BE2C (cell line): ENCODE measurements at regions not wholly inside any gene's neighbourhood (a gene's known extent, or its start where the extent isn't known, plus 50 kb on each side); places are given as distances from the start of the nearest gene placed in this dataset.

Source experiments
- DNase-seq: peaks from one replicate; pipeline ENCODE4 v3.0.0-alpha.2; 2020
- H3K27me3 ChIP-seq: fragments of 250-450 bp; sonication (Bioruptor Pico); 2 replicates; pipeline ENCODE4 v1.5.1; 2020; ENCODE audit warnings: mild to moderate bottlenecking
- H3K36me3 ChIP-seq: fragments of 250-450 bp; sonication (Bioruptor Pico); 2 replicates; pipeline ENCODE4 v1.5.1; 2020; ENCODE audit warnings: mild to moderate bottlenecking
- H3K4me1 ChIP-seq: fragments of 250-450 bp; sonication (Bioruptor Pico); 2 replicates; pipeline ENCODE4 v1.5.1; 2020
- H3K4me3 ChIP-seq: 2 replicates; pipeline ENCODE4 v1.5.1; 2011; ENCODE audit warnings: low read depth, low read length
- H3K9me3 ChIP-seq: fragments of 250-450 bp; sonication (Bioruptor Pico); 2 replicates; pipeline ENCODE4 v1.5.1; 2020
- TF ChIP-seq, protein P1 (sequence below): IDR thresholded peaks from 2 replicates; pipeline ENCODE4 v1.5.1; 2012; ENCODE audit warnings: mild to moderate bottlenecking, low read depth, low read length

GRCh38 chr7:33829536-33829935 lies 75.8 kb upstream of the BMPER start:
- TF ChIP-seq, protein P1, sequence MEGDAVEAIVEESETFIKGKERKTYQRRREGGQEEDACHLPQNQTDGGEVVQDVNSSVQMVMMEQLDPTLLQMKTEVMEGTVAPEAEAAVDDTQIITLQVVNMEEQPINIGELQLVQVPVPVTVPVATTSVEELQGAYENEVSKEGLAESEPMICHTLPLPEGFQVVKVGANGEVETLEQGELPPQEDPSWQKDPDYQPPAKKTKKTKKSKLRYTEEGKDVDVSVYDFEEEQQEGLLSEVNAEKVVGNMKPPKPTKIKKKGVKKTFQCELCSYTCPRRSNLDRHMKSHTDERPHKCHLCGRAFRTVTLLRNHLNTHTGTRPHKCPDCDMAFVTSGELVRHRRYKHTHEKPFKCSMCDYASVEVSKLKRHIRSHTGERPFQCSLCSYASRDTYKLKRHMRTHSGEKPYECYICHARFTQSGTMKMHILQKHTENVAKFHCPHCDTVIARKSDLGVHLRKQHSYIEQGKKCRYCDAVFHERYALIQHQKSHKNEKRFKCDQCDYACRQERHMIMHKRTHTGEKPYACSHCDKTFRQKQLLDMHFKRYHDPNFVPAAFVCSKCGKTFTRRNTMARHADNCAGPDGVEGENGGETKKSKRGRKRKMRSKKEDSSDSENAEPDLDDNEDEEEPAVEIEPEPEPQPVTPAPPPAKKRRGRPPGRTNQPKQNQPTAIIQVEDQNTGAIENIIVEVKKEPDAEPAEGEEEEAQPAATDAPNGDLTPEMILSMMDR, result no peak
- Histone ChIP-seq H3K4me1 (no peaks in the 10 kb centered on the region), H3K27me3 (no peaks in the 10 kb centered on the region), H3K9me3 (no peaks in the 10 kb centered on the region), H3K36me3 (no peaks in the 10 kb centered on the region), H3K4me3 (no peak overlapping the region)
- no peak for DNase-seq

- Histone ChIP-seq H3K9me3 (no peaks in the 10 kb centered on the region), H3K27me3 (no peaks in the 10 kb centered on the region), H3K36me3 (no peaks in the 10 kb centered on the region), H3K4me1 (no peaks in the 10 kb centered on the region), H3K4me3 (no peak overlapping the region)
- TF ChIP-seq, protein P1, result no peak
- DNase-seq, result no peak
Observed at GRCh38 chr7:33831389-33832141, 73.8 kb upstream of the BMPER start.

- H3K4me1 ChIP-seq, result no peaks in the 10 kb centered on the region
- TF ChIP-seq, protein P1, result no peak
- no peaks in the 10 kb centered on the region for H3K9me3 ChIP-seq
- DNase-seq, result no peak
- H3K27me3 ChIP-seq, result no peaks in the 10 kb centered on the region
- no peak overlapping the region for H3K4me3 ChIP-seq
- no peaks in the 10 kb centered on the region for H3K36me3 ChIP-seq
Observed at GRCh38 chr7:33832271-33832721, 73.0 kb upstream of the BMPER start.

DNA sequence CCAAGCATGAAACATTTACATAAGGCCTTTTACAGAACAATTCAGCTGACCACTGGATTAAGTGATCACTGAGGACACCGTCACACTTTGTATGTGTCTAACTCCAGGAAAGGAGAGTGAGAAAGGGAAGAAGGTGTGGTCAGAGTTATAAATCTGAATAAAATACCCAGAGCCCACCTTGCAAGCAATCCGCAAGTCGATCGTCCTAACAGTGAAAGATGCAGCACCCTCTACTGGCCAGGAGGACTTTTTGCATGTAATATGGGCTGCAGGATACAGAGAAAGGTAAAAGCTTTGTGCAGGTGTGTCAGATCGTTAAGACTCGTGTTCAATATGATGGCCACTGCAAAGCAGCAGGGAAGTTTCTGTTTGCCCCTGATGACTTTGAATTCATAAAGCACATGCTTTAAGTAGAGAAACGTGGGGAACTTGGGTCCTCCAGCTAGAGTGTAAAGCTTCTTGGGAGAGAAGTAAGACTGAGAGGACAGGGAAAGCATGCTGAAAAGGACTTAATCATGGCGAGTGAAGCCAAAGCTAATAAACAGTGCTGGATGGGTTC lies 68.5 kb upstream of the BMPER start:
- Histone ChIP-seq H3K36me3 (no peaks in the 10 kb centered on the region), H3K9me3 (no peaks in the 10 kb centered on the region), H3K27me3 (no peaks in the 10 kb centered on the region), H3K4me3 (no peak overlapping the region; the same call in 1 of the 2 replicates), H3K4me1 (no peaks in the 10 kb centered on the region)
- DNase-seq, result peak; percentile 49
- TF ChIP-seq, protein P1, result peak; percentile 76

- no peaks in the 10 kb centered on the region for H3K27me3 ChIP-seq
- TF ChIP-seq, protein P1, result no peak
- no peak overlapping the region for H3K4me3 ChIP-seq
- no peaks in the 10 kb centered on the region for H3K36me3 ChIP-seq
- DNase-seq, result no peak
- H3K4me1 ChIP-seq, result no peaks in the 10 kb centered on the region
- no peaks in the 10 kb centered on the region for H3K9me3 ChIP-seq
Observed at GRCh38 chr7:33837356-33837851, 67.9 kb upstream of the BMPER start.

DNA sequence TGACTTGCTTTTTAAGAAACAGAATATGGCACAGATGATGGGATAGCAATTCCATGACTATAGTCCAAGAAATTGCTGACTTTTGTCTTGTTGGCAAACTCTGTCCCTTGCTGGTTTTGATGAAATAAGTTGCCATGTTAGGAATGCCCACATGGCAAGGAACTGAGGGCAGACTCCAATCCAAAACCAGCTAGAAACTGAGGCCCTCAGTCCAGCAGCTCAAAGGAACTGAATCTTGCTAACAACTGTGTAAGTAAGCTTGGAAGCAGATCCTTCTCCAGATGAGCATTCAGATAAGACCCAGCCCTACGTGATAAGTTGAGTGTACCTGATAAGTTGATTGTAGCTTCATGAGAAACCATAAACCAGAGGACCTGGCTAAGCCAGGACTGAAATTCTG lies 64.3 kb upstream of the BMPER start:
- no peaks in the 10 kb centered on the region for H3K4me1 ChIP-seq
- no peaks in the 10 kb centered on the region for H3K9me3 ChIP-seq
- H3K4me3 ChIP-seq, result no peak overlapping the region
- TF ChIP-seq, protein P1, result no peak
- DNase-seq, result no peak
- no peaks in the 10 kb centered on the region for H3K36me3 ChIP-seq
- no peaks in the 10 kb centered on the region for H3K27me3 ChIP-seq
